ENCODE measurements at regions not wholly inside any gene's neighbourhood (a gene's known extent, or its start where the extent isn't known, plus 50 kb on each side); places are given as distances from the start of the nearest gene placed in this dataset.

- no peak overlapping the region for H3K4me3 ChIP-seq
- TF ChIP-seq POLR2AphosphoS5 (IDR thresholded peaks at IDR 0.05), result no peak
- no peak for TF ChIP-seq POLR2A (IDR thresholded peaks at IDR 0.05)
- TF ChIP-seq CTCF (IDR thresholded peaks at IDR 0.05 in 8 of 11, conservative IDR thresholded peaks at IDR 0.05 in 3 of 11), result no peak
- H3K27ac ChIP-seq, result no peak overlapping the region
- no peaks in the 10 kb centered on the region for H3K36me3 ChIP-seq
- 75 to 85% (median 82%) methylated on average over 8 of the region's 8 CpGs for WGBS, 5 donors
- no peaks in the 10 kb centered on the region for H3K9me3 ChIP-seq
- intact Hi-C loops (cut with DNase I; ENCODE audit: low total_unique reads), result no loop called here
- H3K27me3 ChIP-seq (replicated peaks in 1 of 7), result no peaks in the 10 kb centered on the region
- DNase-seq, result no peak
- no peaks in the 10 kb centered on the region for H3K4me1 ChIP-seq
Observed at GRCh38 chr1:192453360-192453992, 122.1 kb upstream of the RGS1 start.

GRCh38 chr1:192459467-192459866, 116.1 kb upstream of the RGS1 start:
- H3K4me3 ChIP-seq, result no peak overlapping the region
- H3K27ac ChIP-seq, result no peak overlapping the region
- H3K9me3 ChIP-seq, result no peaks in the 10 kb centered on the region
- no peaks in the 10 kb centered on the region for H3K36me3 ChIP-seq
- H3K4me1 ChIP-seq, result no peaks in the 10 kb centered on the region
- TF ChIP-seq POLR2A (IDR thresholded peaks at IDR 0.05) (no peak), POLR2AphosphoS5 (IDR thresholded peaks at IDR 0.05) (no peak)
- H3K27me3 ChIP-seq (replicated peaks in 1 of 7), result peaks cover 0 to 5% (median 0%) of the 10 kb centered on the region in 7 donors
- DNase-seq, result no peak
- intact Hi-C loops (cut with DNase I; ENCODE audit: low total_unique reads), result no loop called here

- DNase-seq, result no peak
- Histone ChIP-seq H3K9me3 (no peaks in the 10 kb centered on the region), H3K4me1 (no peaks in the 10 kb centered on the region), H3K36me3 (no peaks in the 10 kb centered on the region), H3K4me3 (no peak overlapping the region), H3K27ac (no peak overlapping the region), H3K27me3 (replicated peaks in 1 of 7) (peaks cover 0 to 6% (median 0%) of the 10 kb centered on the region in 7 donors)
- intact Hi-C loops (cut with DNase I; ENCODE audit: low total_unique reads), result loop anchor here (10.0 kb wide), 1 partner anchor 553 kb away; no protein-coding TSS in a partner anchor
- TF ChIP-seq POLR2A (IDR thresholded peaks at IDR 0.05) (no peak), POLR2AphosphoS5 (IDR thresholded peaks at IDR 0.05) (no peak), CTCF (IDR thresholded peaks at IDR 0.05 in 8 of 11, conservative IDR thresholded peaks at IDR 0.05 in 3 of 11) (no peak)
- WGBS, 5 donors, result 78 to 88% (median 82%) methylated on average over 4 of the region's 4 CpGs
Observed at GRCh38 chr1:192461684-192462083, 113.9 kb upstream of the RGS1 start.

- no peak overlapping the region for H3K4me3 ChIP-seq
- peaks cover 0 to 15% (median 0%) of the 10 kb centered on the region in 7 donors for H3K27me3 ChIP-seq (replicated peaks in 1 of 7)
- intact Hi-C loops (cut with DNase I; ENCODE audit: low total_unique reads), result loop anchor here (10.0 kb wide), 1 partner anchor 552 kb away; no protein-coding TSS in a partner anchor
- WGBS, 5 donors, result 72 to 88% (median 83%) methylated on average over 3 of the region's 3 CpGs
- no peaks in the 10 kb centered on the region for H3K9me3 ChIP-seq
- no peak for DNase-seq
- TF ChIP-seq CTCF (IDR thresholded peaks at IDR 0.05 in 8 of 11, conservative IDR thresholded peaks at IDR 0.05 in 3 of 11), result no peak
- TF ChIP-seq POLR2AphosphoS5 (IDR thresholded peaks at IDR 0.05), result no peak
- TF ChIP-seq POLR2A (IDR thresholded peaks at IDR 0.05), result no peak
- H3K36me3 ChIP-seq, result no peaks in the 10 kb centered on the region
- no peak overlapping the region for H3K27ac ChIP-seq
- no peaks in the 10 kb centered on the region for H3K4me1 ChIP-seq
Observed at GRCh38 chr1:192462616-192463015, 113.0 kb upstream of the RGS1 start.

Data from spleen (tissue), 11 donors.